HG03066 (cell line): ENCODE measurements at regions not wholly inside any gene's neighbourhood (a gene's known extent, or its start where the extent isn't known, plus 50 kb on each side); places are given as distances from the start of the nearest gene placed in this dataset.

Source experiments
- ATAC-seq: cut with Tn5 transposase; IDR thresholded peaks from one replicate; pipeline ENCODE4 v1.9.1; 2021; ENCODE audit warnings: low read depth; ENCODE audit not compliant: unreplicated experiment

GRCh38 chr13:22041741-22042140 is 370.9 kb downstream of the FGF9 start:
- no peak for ATAC-seq

GRCh38 chr13:22047082-22047784 is 376.4 kb downstream of the FGF9 start:
- no peak for ATAC-seq

- no peak for ATAC-seq
Measured at GRCh38 chr13:22047785-22048104, 376.9 kb downstream of the FGF9 start.

GRCh38 chr13:22049384-22049783 is 378.5 kb downstream of the FGF9 start:
- no peak for ATAC-seq

GRCh38 chr13:22050951-22051563 is 380.2 kb downstream of the FGF9 start:
- no peak for ATAC-seq

- ATAC-seq, result no peak
Measured at GRCh38 chr13:22053053-22053452, 382.2 kb downstream of the FGF9 start.

- ATAC-seq, result no peak
Measured at GRCh38 chr13:22055259-22055658, 384.4 kb downstream of the FGF9 start.

- ATAC-seq, result no peak
Measured at GRCh38 chr13:22060187-22060586, 389.3 kb downstream of the FGF9 start.

GRCh38 chr13:22061371-22061805 is 390.5 kb downstream of the FGF9 start:
- ATAC-seq, result peak; percentile 52

- peak; percentile 71 for ATAC-seq
Measured at GRCh38 chr13:22061806-22062391, 391.0 kb downstream of the FGF9 start.

GRCh38 chr13:22062478-22063205 is 391.8 kb downstream of the FGF9 start:
- ATAC-seq, result no peak

GRCh38 chr13:22063416-22064124 is 392.7 kb downstream of the FGF9 start:
- no peak for ATAC-seq

- no peak for ATAC-seq
Measured at GRCh38 chr13:22064854-22065620, 394.2 kb downstream of the FGF9 start.

GRCh38 chr13:22073718-22074117 is 402.8 kb downstream of the FGF9 start:
- peak; percentile 68 for ATAC-seq

GRCh38 chr13:22074403-22074802 is 403.5 kb downstream of the FGF9 start:
- no peak for ATAC-seq

- no peak for ATAC-seq
Measured at GRCh38 chr13:22076658-22077057, 405.8 kb downstream of the FGF9 start.

GRCh38 chr13:22077205-22077683 is 406.4 kb downstream of the FGF9 start:
- no peak for ATAC-seq

- ATAC-seq, result no peak
Measured at GRCh38 chr13:22077764-22078163, 406.9 kb downstream of the FGF9 start.

GRCh38 chr13:22079961-22080360 is 409.1 kb downstream of the FGF9 start:
- ATAC-seq, result no peak

GRCh38 chr13:22080832-22081231 is 410.0 kb downstream of the FGF9 start:
- ATAC-seq, result no peak
